A673 (cell line): ENCODE measurements at regions not wholly inside any gene's neighbourhood (a gene's known extent, or its start where the extent isn't known, plus 50 kb on each side); places are given as distances from the start of the nearest gene placed in this dataset.

Experiments
- EZH2 ChIP-seq: fragments of 200-600 bp; sonication (generic); IDR thresholded peaks from 2 replicates; pipeline ENCODE4 v1.6.1; 2017; ENCODE audit warnings: borderline replicate concordance, low read depth, mild to moderate bottlenecking, mixed read lengths, antibody characterized with exemption, low read length; ENCODE audit not compliant: poor library complexity, severe bottlenecking
- TF ChIP-seq, protein P1 (sequence below): fragments of 300-800, 200-600 bp; sonication (generic); conservative IDR thresholded peaks from 2 replicates; pipeline ENCODE4 v1.5.1; 2017; ENCODE audit warnings: low read depth, mild to moderate bottlenecking, antibody characterized with exemption, low read length, moderate library complexity, mixed read lengths

DNA sequence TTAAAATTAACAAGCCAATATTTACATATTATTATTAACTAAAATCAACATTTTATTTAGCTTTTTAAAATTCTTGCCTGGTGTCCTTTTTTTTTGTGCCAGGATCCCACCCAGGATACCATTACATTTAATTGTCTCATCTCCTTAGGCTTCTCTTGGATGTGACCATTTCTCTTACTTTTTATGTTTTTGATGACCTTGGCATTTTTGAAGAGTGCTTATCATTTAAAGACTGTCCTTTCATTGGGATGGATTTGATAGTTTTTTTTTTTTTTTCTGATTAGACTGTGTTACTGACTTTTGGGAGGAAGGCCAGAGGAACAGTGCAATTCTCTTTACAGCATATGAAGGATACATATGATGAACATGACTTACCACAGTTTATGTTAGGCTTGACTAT, 181.4 kb upstream of the SMIM30 start:
- TF ChIP-seq, protein P1, sequence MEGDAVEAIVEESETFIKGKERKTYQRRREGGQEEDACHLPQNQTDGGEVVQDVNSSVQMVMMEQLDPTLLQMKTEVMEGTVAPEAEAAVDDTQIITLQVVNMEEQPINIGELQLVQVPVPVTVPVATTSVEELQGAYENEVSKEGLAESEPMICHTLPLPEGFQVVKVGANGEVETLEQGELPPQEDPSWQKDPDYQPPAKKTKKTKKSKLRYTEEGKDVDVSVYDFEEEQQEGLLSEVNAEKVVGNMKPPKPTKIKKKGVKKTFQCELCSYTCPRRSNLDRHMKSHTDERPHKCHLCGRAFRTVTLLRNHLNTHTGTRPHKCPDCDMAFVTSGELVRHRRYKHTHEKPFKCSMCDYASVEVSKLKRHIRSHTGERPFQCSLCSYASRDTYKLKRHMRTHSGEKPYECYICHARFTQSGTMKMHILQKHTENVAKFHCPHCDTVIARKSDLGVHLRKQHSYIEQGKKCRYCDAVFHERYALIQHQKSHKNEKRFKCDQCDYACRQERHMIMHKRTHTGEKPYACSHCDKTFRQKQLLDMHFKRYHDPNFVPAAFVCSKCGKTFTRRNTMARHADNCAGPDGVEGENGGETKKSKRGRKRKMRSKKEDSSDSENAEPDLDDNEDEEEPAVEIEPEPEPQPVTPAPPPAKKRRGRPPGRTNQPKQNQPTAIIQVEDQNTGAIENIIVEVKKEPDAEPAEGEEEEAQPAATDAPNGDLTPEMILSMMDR, result no peak
- no peak for TF ChIP-seq EZH2
